HG02885 (cell line): ENCODE measurements at regions not wholly inside any gene's neighbourhood (a gene's known extent, or its start where the extent isn't known, plus 50 kb on each side); places are given as distances from the start of the nearest gene placed in this dataset.
"Not testable (repeated sequence)": the region's sequence is repeated elsewhere in the genome, so short reads cannot be mapped to it uniquely, and the experiment has no call there.

ENCODE experiments used
- ATAC-seq: cut with Tn5 transposase; IDR thresholded peaks from one replicate; pipeline ENCODE4 v1.9.1; 2021; ENCODE audit warnings: mild to moderate bottlenecking; ENCODE audit not compliant: unreplicated experiment, poor library complexity

DNA sequence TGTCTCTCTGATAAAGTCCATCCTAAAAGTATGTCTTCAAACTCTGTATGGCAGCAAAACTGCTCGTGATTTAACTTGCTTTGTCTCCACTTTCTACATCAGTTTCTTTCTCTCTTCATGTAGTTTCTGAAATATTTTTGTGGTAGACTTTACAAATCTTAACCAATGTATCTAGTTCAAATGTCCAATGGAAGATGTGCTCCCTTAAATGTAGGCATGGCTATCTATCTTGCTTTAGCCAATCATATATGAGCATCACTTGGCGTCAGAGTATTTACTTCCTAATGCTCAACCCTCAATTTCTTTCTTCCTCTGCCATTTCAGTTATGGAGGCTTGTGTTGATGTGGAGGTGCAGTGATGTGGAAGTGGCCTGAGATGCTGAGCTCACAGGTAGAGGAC is 206.1 kb upstream of the ZNF608 start:
- ATAC-seq = peak; percentile 69

DNA sequence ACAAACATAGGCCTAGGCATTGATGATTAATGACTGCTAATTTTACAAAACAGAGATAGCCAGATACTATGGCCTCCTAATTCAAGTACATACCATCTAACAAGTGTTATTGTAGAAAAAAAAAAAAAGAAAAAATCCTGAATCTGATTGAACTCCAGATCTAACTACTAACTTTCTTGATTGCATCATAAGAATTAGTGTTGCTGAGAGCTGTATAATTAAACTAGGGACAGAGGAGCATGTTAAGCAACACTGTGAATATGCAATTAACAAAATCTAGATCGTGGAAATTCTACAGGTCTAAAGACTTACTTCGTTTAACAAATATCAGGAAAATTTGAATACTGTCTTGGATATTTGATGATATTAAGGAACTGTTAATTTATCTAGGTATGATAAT is 208.3 kb upstream of the ZNF608 start:
- ATAC-seq = no peak

DNA sequence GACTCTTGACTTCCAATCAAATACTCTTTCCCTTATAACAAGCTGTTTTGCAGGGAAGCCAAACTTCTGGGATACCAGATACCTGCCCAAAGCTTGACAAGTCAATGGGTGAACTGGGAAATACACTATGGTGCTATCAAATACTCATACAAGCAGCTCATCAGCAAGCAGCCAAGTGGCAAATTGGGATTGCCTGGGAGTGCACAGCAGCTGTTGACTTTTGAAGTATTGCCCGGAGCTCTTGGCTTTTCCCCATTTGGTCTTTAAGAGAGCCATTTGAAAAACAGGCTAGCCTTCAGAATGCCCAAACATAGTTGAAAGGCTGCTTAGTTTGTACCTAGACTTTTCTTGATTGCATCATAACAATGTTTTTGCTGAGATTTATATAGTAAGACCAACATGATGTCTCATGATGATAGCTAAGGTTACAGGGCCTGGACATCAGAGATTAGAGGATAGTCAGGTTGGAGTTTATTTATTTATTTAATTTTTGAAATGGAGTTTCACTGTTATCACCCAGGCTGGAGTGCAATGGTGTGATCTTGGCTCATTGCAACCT is 210.1 kb upstream of the ZNF608 start:
- ATAC-seq = no peak

DNA sequence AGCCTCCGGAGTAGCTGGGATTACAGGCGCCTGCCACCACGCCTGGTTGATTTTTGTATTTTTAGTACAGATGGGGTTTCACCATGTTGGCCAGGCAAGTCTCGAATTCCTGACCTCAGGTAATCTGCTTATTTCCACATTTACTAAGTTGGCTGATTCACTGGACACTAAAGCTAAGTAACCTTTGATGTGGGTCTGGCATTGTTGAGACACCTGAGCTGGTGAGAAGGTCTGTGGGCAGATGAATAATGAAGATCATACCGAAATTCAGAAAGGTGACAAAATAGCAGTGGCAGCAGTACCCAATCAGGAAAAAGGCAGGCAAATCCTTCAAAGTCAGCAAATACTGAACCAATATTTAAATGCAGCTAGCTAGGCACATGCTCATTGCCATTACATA is 210.6 kb upstream of the ZNF608 start:
- no peak for ATAC-seq

DNA sequence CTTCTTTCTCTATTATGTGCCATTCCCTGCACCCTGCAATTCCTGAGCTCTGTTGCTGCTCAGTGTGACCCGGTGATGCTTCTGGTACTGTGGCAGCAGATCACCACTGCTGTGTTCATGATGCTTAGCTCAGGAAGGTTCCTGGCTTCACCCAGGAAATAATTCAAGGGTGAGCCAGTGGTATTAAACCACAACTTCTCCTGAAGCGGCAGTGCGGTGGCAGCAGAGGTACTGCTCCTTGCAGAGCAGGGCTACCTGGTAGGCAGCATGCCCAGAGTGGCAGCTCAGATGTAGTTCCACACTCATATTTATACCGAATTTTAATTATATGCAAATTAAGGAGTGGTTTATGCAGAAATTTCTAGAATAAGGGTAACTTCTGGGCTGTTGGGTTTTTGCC is 213.8 kb upstream of the ZNF608 start:
- no peak for ATAC-seq

DNA sequence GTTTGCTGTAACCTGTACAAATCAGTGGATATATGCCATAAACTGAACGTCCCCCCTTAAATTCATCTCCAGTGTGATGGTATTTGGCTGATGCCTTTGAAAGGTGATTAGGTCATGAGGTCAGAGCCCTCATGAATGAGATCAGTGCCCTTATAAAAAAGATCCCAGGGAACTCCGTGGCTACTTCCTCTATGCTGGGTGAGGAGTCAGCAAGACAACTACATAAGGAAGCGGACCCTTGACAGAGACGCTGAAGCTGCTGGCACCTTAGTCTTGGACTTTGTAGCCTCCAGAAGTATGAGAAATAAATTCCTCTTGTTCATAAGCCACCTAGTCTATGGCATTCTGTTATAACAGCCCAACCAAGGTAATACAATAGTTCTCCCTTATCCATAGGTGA is 215.1 kb upstream of the ZNF608 start:
- ATAC-seq = no peak

- ATAC-seq = no peak
These were observed 215.7 kb upstream of the ZNF608 start for GRCh38 chr5:124962111-124962510.

DNA sequence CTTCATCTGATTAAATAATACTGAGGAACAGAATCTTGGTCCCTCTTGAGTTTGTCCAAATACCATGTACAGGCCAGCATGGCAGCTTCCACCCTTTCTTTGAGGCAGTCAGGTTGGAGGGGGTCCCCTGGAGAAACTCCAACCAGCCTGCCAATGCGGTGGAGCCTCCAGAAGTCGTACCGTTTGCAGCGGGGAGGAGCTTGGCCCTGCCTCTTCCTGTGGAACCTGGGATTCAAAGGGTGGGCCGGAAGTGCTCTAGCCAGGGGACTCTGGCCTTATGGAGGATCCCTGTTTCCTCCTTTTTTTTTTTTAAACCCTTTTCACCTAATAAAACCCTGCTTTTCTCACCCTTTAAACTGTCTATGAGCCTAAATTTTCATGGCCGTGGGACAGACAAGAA is 216.3 kb upstream of the ZNF608 start:
- no peak for ATAC-seq

DNA sequence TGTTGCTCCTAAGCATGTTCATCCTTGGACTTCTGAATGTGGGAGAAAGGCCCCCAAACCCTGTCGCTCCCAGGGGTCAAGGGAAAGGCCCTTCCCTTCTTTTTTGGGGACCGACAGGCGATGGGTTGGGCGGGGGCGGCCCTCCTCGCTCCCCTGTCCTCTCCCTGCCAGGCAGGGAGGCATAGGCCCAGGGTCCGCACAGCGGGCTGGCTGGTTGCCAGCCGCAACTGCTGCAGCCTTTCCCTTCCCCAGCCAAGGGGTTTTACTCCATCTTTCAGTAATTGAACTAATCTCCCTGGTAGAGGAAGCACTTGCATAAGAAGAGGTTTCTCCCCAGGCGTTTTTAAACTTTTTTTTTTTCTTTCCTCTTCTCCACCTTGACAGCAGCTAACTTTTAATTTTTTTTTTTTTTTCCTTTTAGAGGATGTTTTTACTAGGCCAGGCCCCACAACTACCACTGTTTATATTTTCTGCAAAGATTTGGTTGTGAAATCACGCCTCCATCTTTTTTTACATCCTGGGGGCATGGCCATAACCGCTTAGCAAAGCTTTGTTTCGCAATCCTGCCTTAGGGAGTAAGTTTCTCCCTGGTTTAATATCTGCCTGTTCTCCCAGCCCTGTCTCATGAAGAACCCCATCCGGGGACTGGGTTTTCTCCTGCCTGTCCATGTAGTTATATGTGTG is 216.9 kb upstream of the ZNF608 start:
- no peak for ATAC-seq

DNA sequence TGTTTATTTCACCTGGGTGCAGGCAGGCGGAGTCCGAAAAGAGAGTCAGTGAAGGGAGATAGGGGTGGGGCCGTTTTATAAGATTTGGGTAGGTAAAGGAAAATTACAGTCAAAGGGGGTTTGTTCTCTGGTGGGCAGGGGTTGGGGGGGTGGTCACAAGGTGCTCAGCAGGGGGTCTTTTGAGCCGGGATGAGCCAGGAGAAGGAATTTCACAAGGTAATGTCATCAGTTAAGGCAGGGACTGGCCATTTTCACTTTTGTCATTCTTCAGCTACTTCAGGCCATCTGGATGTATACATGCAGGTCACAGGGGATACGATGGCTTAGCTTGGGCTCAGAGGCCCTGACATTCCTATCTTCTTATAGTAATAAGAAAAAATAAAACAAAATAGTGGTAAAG is 220.3 kb upstream of the ZNF608 start:
- not testable (repeated sequence) for ATAC-seq

- ATAC-seq = not testable (repeated sequence)
These were observed 223.9 kb upstream of the ZNF608 start for GRCh38 chr5:124970381-124970780.

DNA sequence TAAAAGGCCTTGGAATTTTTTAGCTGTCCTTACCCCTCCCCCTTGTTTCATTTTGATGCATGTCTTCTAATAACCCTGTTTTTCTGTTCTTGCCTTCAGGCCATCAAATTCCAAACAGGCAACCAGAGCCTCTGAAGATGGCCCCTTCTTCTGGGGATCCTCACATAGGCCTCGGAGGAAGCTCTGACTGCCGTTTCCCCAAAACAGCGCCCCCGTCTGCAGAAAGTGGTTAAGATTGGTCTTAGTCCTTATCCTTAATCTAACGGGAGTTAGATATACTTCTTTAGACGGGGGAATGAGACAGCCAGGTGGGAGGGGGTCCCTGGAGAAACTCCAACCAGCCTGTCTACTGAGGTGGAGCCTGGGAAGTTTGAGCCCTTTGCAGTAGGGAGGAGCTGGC is 226.3 kb upstream of the ZNF608 start:
- no peak for ATAC-seq

- ATAC-seq = no peak
These were observed 227.2 kb upstream of the ZNF608 start for GRCh38 chr5:124973661-124974060.

GRCh38 chr5:124976086-124976485 is 229.6 kb upstream of the ZNF608 start:
- no peak for ATAC-seq

DNA sequence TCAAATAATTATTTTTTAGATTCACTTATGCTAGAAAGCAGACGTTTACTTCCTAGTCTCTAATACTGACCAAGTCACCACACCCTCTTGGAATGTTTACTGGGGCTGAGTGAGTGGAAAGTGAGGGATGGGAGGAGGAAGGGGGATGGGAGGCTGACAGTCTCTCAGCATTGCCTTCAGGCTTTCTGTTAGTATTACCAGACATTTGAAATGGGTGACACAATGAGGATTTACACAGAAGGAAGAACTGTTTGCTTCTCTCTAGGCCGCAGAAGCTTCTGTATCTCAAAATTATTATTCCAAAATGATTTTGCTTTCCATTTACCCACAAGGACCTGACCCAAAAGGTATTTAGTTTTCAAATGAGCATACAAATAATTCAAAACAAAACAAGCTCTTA is 232.8 kb upstream of the ZNF608 start:
- ATAC-seq = no peak

GRCh38 chr5:124980163-124980941 is 233.9 kb upstream of the ZNF608 start:
- ATAC-seq = peak; percentile 96

DNA sequence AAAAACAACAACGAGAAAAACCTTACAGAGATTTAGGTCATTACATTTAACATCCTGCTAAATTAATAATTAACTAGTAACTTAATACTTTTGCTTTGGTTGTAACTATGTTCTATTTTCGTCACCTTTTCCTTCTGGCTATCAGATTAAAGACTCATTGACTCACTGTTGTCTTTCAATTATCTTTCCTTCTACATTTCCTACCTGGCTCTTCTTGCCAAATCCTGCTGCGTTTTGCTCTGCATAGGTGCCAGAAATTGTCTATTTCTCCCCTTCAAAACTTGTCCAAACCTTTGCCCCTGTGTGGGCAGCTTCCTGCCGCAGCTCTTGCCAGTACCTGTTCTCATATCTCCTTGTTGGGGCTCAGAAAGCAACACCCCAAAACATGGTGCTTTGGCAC is 235.5 kb upstream of the ZNF608 start:
- no peak for ATAC-seq

DNA sequence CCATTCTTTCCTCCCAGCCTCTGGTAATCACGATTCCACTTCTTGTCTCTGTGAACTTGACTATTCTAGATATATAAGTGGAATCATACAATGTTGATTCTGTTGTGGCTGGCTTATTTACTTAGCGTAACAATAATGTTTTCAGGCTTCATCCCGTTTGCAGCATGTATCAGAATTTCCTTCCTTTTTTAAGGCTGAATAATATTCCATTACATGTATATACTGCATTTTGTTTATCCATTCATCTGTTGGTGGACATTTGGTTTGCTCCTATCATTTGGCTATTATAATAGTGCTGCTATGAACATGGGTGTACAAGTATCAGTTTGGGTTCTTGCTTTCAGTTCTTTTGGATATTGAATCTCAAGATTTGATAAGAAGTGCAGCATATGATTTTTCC is 239.7 kb upstream of the ZNF608 start:
- no peak for ATAC-seq

DNA sequence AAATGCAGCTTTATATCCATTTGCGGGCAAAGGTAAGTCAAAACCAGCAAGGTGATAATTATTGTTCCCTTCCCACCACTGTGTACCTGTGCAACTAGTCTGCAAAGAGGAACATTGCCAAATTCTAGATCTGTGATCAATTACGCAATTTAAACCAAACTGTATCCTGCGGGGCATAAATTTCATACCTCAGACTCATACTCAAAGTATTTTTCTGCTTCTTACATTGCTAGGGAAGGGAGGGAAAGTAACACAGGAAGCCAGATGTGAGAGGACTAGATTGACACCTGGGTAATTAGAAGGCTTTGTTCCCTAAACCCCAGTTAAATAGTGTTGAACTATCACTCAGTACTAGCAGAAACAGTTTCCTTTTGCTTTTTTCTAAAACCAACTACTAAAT is 240.2 kb upstream of the ZNF608 start:
- ATAC-seq = no peak

GRCh38 chr5:124987786-124988185 is 241.3 kb upstream of the ZNF608 start:
- not testable (repeated sequence) for ATAC-seq

- no peak for ATAC-seq
These were observed 244.3 kb upstream of the ZNF608 start for GRCh38 chr5:124990723-124991122.

GRCh38 chr5:124995421-124995820 is 249.0 kb upstream of the ZNF608 start:
- no peak for ATAC-seq
